ENCODE measurements at regions not wholly inside any gene's neighbourhood (a gene's known extent, or its start where the extent isn't known, plus 50 kb on each side); places are given as distances from the start of the nearest gene placed in this dataset.

DNA sequence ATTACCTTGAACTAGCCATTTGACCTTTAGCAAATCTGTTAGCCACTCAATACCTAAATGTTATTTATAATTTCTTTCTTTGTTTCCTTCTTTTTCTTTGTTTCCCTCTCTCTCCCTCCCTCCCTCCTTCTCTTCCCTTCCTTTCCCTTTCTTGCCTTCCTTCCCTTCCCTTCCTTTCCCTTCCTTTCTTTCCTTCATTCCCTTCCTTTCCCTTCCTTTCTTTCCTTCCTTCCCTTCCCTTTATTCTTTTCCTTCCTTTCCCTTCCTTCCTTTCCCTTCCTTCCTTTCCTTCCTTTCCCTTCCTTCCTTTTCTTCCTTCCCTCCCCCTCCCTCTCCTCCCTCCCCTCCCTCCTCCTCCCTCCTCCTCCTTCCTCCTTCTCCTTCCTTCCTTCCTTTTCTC is 75.7 kb upstream of the KCNA4 start:
- TF ChIP-seq, protein P1, sequence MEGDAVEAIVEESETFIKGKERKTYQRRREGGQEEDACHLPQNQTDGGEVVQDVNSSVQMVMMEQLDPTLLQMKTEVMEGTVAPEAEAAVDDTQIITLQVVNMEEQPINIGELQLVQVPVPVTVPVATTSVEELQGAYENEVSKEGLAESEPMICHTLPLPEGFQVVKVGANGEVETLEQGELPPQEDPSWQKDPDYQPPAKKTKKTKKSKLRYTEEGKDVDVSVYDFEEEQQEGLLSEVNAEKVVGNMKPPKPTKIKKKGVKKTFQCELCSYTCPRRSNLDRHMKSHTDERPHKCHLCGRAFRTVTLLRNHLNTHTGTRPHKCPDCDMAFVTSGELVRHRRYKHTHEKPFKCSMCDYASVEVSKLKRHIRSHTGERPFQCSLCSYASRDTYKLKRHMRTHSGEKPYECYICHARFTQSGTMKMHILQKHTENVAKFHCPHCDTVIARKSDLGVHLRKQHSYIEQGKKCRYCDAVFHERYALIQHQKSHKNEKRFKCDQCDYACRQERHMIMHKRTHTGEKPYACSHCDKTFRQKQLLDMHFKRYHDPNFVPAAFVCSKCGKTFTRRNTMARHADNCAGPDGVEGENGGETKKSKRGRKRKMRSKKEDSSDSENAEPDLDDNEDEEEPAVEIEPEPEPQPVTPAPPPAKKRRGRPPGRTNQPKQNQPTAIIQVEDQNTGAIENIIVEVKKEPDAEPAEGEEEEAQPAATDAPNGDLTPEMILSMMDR (IDR thresholded peaks at IDR 0.05) = no peak
- no peak for TF ChIP-seq POLR2A (IDR thresholded peaks at IDR 0.05)

Measured in esophagus squamous epithelium (tissue), 4 donors.